Activated gamma-delta T cell treated with Interleukin-2 at 50 U/mL for 16 hours (primary cell): ENCODE measurements at regions not wholly inside any gene's neighbourhood (a gene's known extent, or its start where the extent isn't known, plus 50 kb on each side); places are given as distances from the start of the nearest gene placed in this dataset.

Experiments
- DNase-seq: peaks from one replicate; pipeline ENCODE4 v3.0.0-alpha.2; 2020

GRCh38 chr4:124017185-124017785 is 620.7 kb downstream of the SPRY1 start:
- no peak for DNase-seq

DNA sequence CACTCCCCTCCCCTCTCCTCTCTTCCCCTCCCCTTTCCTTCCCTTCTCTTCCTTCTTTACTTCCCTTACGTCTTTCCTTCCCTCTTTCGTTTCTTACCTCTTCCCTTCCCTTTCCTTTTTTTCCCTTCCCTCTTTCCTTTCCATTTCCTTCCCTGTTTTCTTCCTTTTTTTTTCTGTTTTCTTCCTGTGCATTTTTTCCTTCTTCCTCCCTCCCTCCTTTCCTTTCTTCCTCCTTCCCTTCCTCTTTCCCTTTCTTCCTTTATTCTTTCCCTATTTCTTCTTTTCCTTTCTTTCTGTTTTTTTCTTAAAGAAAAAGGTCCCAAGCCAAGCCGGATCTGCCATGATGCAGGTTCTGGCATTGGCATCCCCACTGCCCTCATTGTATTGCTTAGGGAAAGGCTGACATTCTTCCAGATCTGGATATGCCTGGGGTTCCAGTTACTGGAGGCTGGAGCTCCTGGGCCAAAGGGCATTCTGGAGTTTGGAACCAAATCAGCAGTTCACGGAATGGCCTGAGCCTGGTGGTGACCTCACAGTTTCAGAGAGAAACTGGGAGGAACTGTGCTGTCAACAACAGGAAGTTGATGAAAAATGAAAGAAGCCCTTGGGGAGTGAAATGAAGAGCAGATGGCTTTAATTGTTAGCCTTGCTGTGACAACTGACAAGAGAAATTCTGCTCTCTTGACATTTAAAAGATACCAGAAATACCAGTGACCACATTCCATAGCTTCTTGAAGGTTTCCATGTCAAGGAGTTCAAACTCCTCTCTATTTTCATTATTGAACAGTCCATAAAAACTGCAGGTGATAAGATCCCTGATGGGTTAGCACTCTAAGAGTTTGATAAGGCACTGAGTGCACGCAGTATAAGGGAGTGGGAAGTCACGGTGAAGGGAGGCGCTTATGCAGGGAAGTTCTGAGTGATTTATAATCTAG is 622.1 kb downstream of the SPRY1 start:
- DNase-seq = no peak

- no peak for DNase-seq
These were observed 623.4 kb downstream of the SPRY1 start for GRCh38 chr4:124019749-124020549.

- DNase-seq = no peak
These were observed 628.4 kb downstream of the SPRY1 start for GRCh38 chr4:124025000-124025399.

DNA sequence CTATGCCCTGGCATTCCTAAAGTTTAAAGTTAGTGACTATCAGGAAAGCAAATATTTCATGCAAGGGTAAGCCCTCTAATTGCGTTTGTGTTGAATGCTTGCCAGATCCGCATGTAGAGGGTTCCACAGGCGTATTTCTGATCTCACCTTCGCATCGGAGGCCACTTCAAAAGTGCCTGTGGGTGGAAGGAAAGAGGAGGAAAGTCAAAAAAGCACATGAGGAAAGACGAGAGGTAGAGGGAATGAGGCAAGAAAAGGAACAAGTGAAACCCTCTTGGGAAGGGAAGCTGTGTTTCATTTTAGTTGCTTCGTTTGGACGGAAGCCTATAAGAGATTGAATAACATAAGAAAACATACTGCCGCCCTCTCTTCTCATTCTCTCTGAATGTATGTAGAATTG is 628.8 kb downstream of the SPRY1 start:
- no peak for DNase-seq

DNA sequence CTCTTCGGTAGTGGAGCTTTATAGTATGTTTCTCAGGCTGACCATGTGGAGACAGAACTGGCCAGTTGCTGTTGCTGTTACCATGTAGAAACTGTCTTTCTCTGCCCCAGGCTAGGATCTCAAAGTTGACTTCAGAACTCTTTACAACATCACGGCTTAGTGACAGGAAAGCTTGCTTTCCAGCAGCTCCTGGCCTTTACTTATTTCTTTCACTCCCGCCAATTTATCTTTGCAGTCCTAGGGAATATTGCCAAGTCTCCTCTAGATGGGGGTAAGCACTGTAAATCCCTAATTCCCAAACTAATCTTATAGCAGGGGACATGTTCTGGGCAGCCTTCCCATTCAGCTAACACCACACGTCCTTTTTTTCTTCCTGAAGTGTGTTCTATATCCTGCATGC is 631.6 kb downstream of the SPRY1 start:
- DNase-seq = no peak

GRCh38 chr4:124030147-124030546 is 633.6 kb downstream of the SPRY1 start:
- DNase-seq = no peak

DNA sequence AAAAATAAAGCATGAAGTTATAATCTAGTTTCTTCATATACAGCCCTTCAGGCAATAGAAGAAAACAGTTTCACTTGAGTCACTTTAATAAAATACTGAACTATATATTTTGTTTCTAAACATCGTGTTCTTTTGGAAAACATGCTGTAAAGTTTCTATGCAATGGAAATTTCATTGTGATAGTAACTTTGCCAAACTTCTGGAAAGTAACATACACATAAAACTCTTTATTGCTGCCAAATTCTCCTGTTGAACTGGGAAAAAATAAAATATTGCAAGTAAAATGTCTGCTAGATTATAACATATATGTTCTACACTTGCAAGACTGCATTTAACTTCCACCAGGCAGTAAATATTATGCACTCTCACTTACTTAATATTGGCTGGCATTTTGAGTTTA is 635.4 kb downstream of the SPRY1 start:
- DNase-seq = no peak

GRCh38 chr4:124035364-124036041 is 638.9 kb downstream of the SPRY1 start:
- no peak for DNase-seq

DNA sequence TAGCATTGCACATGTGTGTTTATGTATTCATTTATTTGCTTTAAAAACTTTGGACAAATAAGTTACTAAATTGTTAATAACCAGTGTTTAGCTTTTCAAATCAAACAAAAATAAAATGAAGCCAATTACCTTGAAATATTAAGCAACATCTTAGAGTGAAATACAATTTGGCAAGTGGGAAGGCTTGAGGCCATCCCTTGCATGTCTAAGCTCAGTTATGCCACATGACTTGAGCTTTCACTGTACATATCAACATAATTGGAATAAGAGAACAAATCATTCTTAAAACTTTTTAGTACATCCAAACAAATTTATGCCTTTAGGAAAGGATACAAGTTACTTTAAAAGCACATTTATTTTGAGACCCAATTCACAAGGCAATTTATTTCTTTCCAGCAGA is 640.6 kb downstream of the SPRY1 start:
- DNase-seq = no peak

DNA sequence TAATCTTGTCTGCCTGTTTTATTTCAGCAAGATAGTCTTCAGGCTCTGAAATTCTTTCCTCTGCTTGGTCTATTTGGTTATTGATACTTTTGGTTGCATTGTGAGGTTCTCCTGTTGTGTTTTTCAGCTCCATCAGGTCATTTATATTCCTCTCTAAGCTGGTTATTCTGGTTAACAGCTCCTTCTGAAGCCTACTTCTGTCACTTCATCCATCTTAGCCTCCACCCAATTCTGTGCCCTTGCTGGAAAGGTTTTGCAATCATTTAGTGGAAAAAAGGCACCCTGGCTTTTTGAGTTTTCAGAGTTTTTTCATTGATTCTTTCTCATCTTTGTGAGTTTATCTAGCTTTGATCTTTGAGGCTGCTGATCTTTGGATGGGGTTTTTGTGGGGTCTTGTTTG is 647.7 kb downstream of the SPRY1 start:
- no peak for DNase-seq

DNA sequence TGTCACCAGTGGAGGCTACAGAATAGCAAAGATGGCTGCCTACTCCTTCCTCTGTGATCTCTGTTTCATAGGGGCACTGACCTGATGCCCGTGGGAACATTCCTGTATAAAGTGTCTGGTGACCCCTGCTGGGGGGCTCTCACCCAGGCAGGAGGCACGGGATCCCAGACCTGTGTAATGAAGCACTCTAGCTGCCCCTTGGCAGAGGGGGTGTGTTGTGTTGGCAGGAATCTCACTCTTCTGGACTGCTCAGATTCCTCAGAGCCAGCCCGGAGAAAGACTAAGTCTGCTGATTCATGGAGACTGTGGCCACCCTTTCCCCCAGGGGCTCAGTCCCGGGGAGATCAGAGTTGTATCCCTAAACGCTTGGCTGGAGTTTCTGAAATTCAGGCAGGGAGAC is 648.3 kb downstream of the SPRY1 start:
- DNase-seq = no peak

- DNase-seq = no peak
These were observed 649.6 kb downstream of the SPRY1 start for GRCh38 chr4:124046190-124046589.

- DNase-seq = no peak
These were observed 657.4 kb downstream of the SPRY1 start for GRCh38 chr4:124053872-124054538.

GRCh38 chr4:124055336-124055735 is 657.2 kb downstream of the ANKRD50 start:
- no peak for DNase-seq

- no peak for DNase-seq
These were observed 656.6 kb downstream of the ANKRD50 start for GRCh38 chr4:124055896-124056295.

DNA sequence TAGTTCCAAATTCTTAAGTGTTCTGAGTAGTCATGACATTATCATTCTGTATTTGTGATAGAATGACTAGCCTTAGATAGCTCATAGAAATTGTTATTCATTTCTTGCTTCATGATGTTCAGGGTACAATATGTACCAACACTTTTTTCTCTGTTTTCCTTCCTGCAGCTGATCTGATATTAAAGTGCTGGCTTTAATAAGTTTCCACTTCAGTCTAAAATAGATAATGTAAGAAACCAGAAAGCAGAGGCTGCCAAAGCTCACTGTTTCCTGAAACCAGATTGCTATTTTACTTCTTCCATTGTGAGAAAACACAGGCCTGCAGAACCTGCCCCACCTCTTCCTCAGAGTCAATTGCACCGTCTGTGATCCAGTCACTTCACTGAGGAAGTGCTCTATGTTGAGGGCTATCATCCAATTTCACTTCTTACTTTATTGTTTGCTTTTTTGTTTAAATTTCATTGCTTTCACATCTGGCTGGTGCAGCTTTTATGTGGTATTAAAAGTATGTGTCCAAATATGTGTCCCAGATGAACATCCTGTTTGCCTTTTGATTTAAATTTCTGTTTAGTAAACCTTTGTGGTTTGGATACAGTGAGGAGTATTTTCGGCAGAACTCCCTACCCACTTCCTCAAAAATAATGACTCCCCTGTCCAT is 652.1 kb downstream of the ANKRD50 start:
- DNase-seq = no peak

GRCh38 chr4:124061413-124061812 is 651.1 kb downstream of the ANKRD50 start:
- no peak for DNase-seq

GRCh38 chr4:124065422-124065821 is 647.1 kb downstream of the ANKRD50 start:
- no peak for DNase-seq

GRCh38 chr4:124065936-124066335 is 646.6 kb downstream of the ANKRD50 start:
- DNase-seq = no peak

- no peak for DNase-seq
These were observed 645.9 kb downstream of the ANKRD50 start for GRCh38 chr4:124066595-124066994.

GRCh38 chr4:124067046-124067445 is 645.5 kb downstream of the ANKRD50 start:
- DNase-seq = no peak
